Lung microvascular endothelial cell (primary cell): ENCODE measurements at regions not wholly inside any gene's neighbourhood (a gene's known extent, or its start where the extent isn't known, plus 50 kb on each side); places are given as distances from the start of the nearest gene placed in this dataset.

Experiments used
- DNase-seq, 2 donors: peaks; one replicate each; pipeline versions ENCODE4 v3.0.0 to v3.0.0-alpha.2; 2010; ENCODE audit warnings: low read depth in 2 of 2

DNA sequence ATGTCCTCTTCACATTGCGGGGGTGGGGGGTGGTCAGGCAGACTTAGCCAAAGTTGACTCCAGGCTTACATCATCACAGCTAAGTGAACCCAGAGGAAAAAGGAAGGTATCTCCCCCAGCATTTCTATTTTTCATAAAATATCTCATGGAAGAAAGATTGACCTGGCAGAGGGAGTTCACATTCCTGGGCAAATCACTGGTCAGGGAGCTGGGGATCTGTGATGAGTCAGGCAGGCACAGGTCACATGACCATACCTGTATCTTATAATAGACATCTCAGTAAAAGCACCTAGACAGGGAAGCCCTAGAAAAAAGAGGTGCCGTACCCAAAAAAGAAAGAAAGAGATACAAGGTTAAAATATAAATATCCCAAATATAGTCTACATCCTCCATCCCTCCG is 57.3 kb upstream of the WWC1 start:
- no peak for DNase-seq

DNA sequence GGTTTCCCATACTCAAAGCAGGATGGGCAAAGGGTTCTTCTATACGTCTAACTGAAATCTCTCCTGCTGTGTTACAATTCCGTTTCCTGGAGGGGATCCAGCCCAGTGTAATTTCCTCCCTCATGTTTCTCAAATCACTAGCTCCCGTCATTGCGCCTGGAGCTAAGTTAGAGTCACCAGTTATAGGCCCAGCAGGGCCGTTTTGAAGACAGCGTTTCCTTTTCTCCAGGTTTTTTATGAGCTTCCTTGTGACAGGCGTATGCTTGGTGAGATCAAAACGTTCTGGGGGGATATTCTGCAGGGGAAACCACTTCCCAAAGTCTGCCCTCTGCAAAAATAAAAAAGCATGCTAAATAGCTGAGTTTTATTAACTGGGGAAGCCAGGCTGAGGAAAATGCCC is 53.0 kb upstream of the WWC1 start:
- no peak for DNase-seq

DNA sequence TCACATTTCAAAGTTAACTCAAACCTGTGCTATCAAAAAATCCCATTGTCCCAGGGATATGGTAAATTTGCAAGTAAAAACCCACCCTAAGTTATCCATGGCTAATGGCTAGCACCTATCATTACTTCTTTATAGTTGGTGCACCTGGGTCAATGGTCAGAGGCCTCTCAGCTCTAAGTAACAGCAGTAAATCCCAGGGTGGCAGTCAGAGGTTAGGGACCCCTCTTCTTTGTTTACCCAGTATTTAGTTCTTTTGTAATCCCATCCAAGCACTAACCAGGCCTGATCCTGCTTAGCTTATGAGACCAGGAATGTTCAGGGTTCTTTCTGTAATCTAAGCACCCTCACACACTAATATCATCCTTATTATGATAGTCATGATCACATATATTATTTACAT is 52.1 kb upstream of the WWC1 start:
- DNase-seq: no peak
